KMS-11 (cell line): ENCODE measurements at regions not wholly inside any gene's neighbourhood (a gene's known extent, or its start where the extent isn't known, plus 50 kb on each side); places are given as distances from the start of the nearest gene placed in this dataset.

Experiments used
- H2AFZ ChIP-seq: fragments of 200-600 bp; sonication (generic); 2 replicates; pipeline ENCODE4 v1.6.1; 2016; ENCODE audit warnings: antibody characterized with exemption, mixed run types, low read depth
- H3K27ac ChIP-seq: fragments of 200-600 bp; sonication (generic); 2 replicates; pipeline ENCODE4 v1.6.1; 2016; ENCODE audit warnings: mild to moderate bottlenecking, mixed run types
- H3K27me3 ChIP-seq: fragments of 200-600 bp; sonication (generic); 2 replicates; pipeline ENCODE4 v1.6.1; 2017; ENCODE audit warnings: mild to moderate bottlenecking, low read depth, mixed run types, moderate library complexity; ENCODE audit not compliant: insufficient read depth
- H3K36me3 ChIP-seq: fragments of 200-600 bp; sonication (generic); 2 replicates; pipeline ENCODE4 v1.6.1; 2017; ENCODE audit warnings: mild to moderate bottlenecking, mixed run types; ENCODE audit not compliant: insufficient read depth
- H3K4me1 ChIP-seq: fragments of 200-600 bp; sonication (generic); 2 replicates; pipeline ENCODE4 v1.6.1; 2016; ENCODE audit warnings: mild to moderate bottlenecking, low read depth, mixed run types; ENCODE audit not compliant: poor library complexity, severe bottlenecking
- H3K4me2 ChIP-seq: fragments of 200-600 bp; sonication (generic); 2 replicates; pipeline ENCODE4 v1.7.0; 2016; ENCODE audit warnings: mild to moderate bottlenecking, mixed run types
- H3K4me3 ChIP-seq: fragments of 200-600 bp; sonication (generic); IDR thresholded peaks from 2 replicates; pipeline ENCODE4 v1.6.1; 2017; ENCODE audit warnings: low read depth, low read length, mixed read lengths; ENCODE audit not compliant: insufficient read depth
- H3K79me2 ChIP-seq: fragments of 200-600 bp; sonication (generic); 2 replicates; pipeline ENCODE4 v1.6.1; 2016; ENCODE audit warnings: low read depth, mixed run types; ENCODE audit not compliant: insufficient read depth
- H3K9ac ChIP-seq: fragments of 200-600 bp; sonication (generic); 2 replicates; pipeline ENCODE4 v1.6.1; 2016; ENCODE audit warnings: mild to moderate bottlenecking, mixed run types
- H4K20me1 ChIP-seq: fragments of 200-600 bp; sonication (generic); 2 replicates; pipeline ENCODE4 v1.6.1; 2016; ENCODE audit warnings: mild to moderate bottlenecking, mixed run types; ENCODE audit not compliant: insufficient read depth
- TF ChIP-seq, protein P1 (sequence below): fragments of 200-600 bp; sonication (generic); conservative IDR thresholded peaks from 2 replicates; pipeline ENCODE4 v1.6.1; 2017; ENCODE audit warnings: low read depth, mild to moderate bottlenecking, antibody characterized with exemption, low read length, moderate library complexity, mixed read lengths

DNA sequence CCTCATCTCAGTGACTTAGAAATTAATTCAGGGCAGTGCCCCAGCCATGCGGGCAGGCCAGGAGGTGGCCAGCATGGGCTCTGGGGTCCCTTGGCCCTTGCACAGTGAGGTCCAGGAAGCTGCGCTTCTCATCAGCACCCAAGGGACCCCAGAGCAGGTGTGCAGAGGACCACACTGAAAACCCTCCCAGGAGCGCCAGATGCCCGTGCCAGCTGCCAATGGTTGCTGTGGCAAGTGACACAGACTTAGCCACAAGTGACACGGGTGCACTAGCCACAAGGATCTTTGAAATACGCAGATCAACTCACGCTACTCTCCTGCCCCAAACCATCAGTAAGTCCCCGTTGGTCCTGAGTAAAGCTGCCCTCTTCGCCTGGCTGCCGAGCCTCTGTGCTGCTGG is 88.1 kb downstream of the ERMARD start:
- H3K79me2 ChIP-seq, result no peaks in the 10 kb centered on the region
- no peak overlapping the region for H3K9ac ChIP-seq
- no peaks in the 10 kb centered on the region for H3K36me3 ChIP-seq
- TF ChIP-seq, protein P1, sequence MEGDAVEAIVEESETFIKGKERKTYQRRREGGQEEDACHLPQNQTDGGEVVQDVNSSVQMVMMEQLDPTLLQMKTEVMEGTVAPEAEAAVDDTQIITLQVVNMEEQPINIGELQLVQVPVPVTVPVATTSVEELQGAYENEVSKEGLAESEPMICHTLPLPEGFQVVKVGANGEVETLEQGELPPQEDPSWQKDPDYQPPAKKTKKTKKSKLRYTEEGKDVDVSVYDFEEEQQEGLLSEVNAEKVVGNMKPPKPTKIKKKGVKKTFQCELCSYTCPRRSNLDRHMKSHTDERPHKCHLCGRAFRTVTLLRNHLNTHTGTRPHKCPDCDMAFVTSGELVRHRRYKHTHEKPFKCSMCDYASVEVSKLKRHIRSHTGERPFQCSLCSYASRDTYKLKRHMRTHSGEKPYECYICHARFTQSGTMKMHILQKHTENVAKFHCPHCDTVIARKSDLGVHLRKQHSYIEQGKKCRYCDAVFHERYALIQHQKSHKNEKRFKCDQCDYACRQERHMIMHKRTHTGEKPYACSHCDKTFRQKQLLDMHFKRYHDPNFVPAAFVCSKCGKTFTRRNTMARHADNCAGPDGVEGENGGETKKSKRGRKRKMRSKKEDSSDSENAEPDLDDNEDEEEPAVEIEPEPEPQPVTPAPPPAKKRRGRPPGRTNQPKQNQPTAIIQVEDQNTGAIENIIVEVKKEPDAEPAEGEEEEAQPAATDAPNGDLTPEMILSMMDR, result no peak
- H3K27ac ChIP-seq, result no peak overlapping the region
- H3K27me3 ChIP-seq, result no peaks in the 10 kb centered on the region
- no peak overlapping the region for H3K4me2 ChIP-seq
- no peak overlapping the region for H3K4me3 ChIP-seq
- H4K20me1 ChIP-seq, result no peaks in the 10 kb centered on the region
- no peaks in the 10 kb centered on the region for H3K4me1 ChIP-seq
- no peak overlapping the region for H2AFZ ChIP-seq

DNA sequence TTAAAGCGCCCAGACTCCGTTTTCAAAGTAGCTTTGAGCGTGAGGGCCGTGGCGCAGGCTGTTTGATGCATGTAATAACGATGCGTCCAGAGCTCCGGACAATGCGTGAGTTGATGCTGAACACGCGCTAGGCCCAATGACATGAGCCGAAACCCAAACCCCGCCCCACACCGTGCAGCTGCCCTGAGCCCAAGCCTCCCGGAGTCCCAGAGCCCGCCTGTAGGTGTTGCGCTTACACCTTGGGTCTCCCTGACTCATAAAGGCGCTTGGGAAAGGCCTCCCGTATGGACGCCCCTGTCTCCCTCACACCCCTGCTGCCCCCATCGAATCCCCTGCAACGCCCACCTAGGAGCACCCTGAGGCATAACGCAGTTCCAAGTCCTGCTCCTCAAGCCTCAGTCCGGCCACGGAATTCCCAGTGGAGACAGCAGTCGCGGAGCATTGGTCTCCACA is 87.6 kb downstream of the ERMARD start:
- no peaks in the 10 kb centered on the region for H3K4me1 ChIP-seq
- H3K27me3 ChIP-seq, result no peaks in the 10 kb centered on the region
- H3K27ac ChIP-seq, result no peak overlapping the region
- H3K79me2 ChIP-seq, result no peaks in the 10 kb centered on the region
- no peak overlapping the region for H3K4me2 ChIP-seq
- no peaks in the 10 kb centered on the region for H3K36me3 ChIP-seq
- TF ChIP-seq, protein P1, result no peak
- no peak overlapping the region for H3K9ac ChIP-seq
- H4K20me1 ChIP-seq, result no peaks in the 10 kb centered on the region
- H2AFZ ChIP-seq, result no peak overlapping the region
- H3K4me3 ChIP-seq, result no peak overlapping the region

DNA sequence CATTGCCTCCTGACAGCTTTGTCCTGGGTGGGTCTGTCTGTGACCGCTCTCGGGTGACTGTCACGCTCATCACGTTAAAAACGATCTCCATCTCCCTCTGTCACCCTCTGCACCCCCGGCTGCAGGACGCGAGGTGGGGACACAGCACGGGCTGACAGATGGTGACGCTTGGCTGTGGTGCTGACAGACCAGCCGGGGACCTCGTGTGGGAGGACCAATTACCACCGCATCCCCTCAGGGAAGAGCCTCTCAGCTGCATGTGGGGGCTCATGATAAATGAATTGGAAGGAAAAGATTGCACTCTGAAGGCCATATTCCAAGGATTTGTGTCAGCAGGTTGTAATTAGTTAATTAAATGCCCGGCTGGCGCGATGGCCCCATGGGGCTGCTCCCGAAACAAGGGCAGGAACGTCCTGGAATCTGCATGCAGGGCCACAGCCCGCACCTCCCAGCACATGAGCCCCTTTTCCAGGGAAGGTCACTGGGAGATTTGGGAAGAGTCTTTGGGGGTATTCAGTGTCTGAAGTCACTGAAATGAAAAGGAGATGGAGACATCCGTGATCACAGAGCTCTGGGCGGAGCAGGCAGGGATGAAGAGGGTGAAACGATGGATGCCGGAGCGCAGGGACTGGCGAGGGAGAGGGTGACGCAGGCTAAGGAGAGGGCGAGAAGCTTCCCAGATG is 87.1 kb downstream of the ERMARD start:
- H3K27ac ChIP-seq, result no peak overlapping the region
- H3K4me1 ChIP-seq, result no peaks in the 10 kb centered on the region
- no peaks in the 10 kb centered on the region for H4K20me1 ChIP-seq
- TF ChIP-seq, protein P1, result no peak
- H3K36me3 ChIP-seq, result no peaks in the 10 kb centered on the region
- H2AFZ ChIP-seq, result no peak overlapping the region
- H3K4me3 ChIP-seq, result no peak overlapping the region
- H3K4me2 ChIP-seq, result no peak overlapping the region
- H3K27me3 ChIP-seq, result no peaks in the 10 kb centered on the region
- H3K79me2 ChIP-seq, result no peaks in the 10 kb centered on the region
- no peak overlapping the region for H3K9ac ChIP-seq

DNA sequence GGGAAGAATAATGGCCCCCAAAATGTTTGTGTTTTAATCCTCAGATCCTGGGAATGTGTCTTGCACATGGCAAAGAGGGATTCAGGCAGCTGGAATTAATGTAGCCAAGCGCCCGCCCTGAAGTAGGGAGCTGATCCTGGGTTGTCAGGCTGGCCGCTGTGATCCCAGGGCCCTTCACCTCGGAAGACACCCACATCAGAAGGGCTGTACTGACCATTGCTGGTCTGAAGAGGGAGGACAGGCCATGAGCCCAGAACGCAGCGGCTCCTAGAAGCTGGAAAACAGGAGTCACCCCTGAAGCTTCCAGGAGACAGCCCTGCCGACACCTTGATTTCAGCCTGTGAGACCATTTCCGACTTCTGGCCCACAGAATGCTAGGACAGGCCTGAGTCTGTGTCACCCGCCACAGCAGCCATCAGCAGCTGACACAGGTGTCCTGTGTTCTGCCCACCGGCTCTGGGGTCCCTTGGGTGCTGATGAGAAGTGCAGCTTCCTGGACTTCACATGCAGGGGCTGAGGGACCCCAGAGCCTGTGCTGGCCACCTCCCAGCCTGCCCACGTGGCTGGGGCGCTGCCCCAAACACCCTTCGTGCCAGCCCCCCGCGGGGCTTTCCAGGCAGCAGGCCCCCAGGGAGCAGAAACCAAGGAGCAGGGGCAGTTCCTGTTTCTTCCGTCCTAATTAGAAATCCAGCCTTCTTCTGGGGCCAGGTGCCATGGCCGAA is 86.3 kb downstream of the ERMARD start:
- Histone ChIP-seq H3K4me2 (no peak overlapping the region), H4K20me1 (no peaks in the 10 kb centered on the region), H3K27ac (no peak overlapping the region), H3K27me3 (no peaks in the 10 kb centered on the region), H3K79me2 (no peaks in the 10 kb centered on the region), H3K4me3 (no peak overlapping the region), H2AFZ (no peak overlapping the region), H3K36me3 (no peaks in the 10 kb centered on the region), H3K4me1 (no peaks in the 10 kb centered on the region), H3K9ac (no peak overlapping the region)
- TF ChIP-seq, protein P1, result no peak
